ENCODE measurements at regions not wholly inside any gene's neighbourhood (a gene's known extent, or its start where the extent isn't known, plus 50 kb on each side); places are given as distances from the start of the nearest gene placed in this dataset.

GRCh38 chr3:70737666-70738290 lies 425.3 kb upstream of the MDFIC2 start:
- H4K20me1 ChIP-seq (ENCODE audit: insufficient read depth, low read length): no peaks in the 10 kb centered on the region
- no peaks in the 10 kb centered on the region for H3K9me3 ChIP-seq (ENCODE audit: insufficient read depth, low read length, severe bottlenecking)
- no peak for DNase-seq
- H3K79me2 ChIP-seq (ENCODE audit: insufficient read depth, low read length): no peaks in the 10 kb centered on the region
- H3K4me2 ChIP-seq (ENCODE audit: insufficient read depth, low read length): no peak overlapping the region
- TF ChIP-seq EZH2 (IDR thresholded peaks at IDR 0.05; ENCODE audit: borderline replicate concordance, low read depth, low read length, severe bottlenecking) (no peak), CTCF (IDR thresholded peaks at IDR 0.05; ENCODE audit: borderline replicate concordance, extremely low read depth, low read length, poor library complexity, severe bottlenecking) (no peak)
- ATAC-seq (ENCODE audit: insufficient read depth, low read depth): no peak
- H3K27me3 ChIP-seq (ENCODE audit: insufficient read depth, low read length, poor library complexity): no peaks in the 10 kb centered on the region
- no peaks in the 10 kb centered on the region for H3K36me3 ChIP-seq (ENCODE audit: insufficient read depth, low read length)
- H2AFZ ChIP-seq (ENCODE audit: low read depth, low read length): no peak overlapping the region
- H3K4me1 ChIP-seq (ENCODE audit: insufficient read depth, low read length): no peaks in the 10 kb centered on the region
- no peak overlapping the region for H3K4me3 ChIP-seq (ENCODE audit: low read depth in 1 of 2, low read length in 2 of 2)
- H3K9ac ChIP-seq (ENCODE audit: low read depth, low read length): no peak overlapping the region
- no peak overlapping the region for H3K27ac ChIP-seq (ENCODE audit: low read length)

GRCh38 chr3:70736009-70736408 lies 423.6 kb upstream of the MDFIC2 start:
- no peak overlapping the region for H3K27ac ChIP-seq (ENCODE audit: low read length)

GRCh38 chr3:70734756-70735155 lies 422.3 kb upstream of the MDFIC2 start:
- Histone ChIP-seq H3K36me3 (ENCODE audit: insufficient read depth, low read length) (no peaks in the 10 kb centered on the region), H2AFZ (ENCODE audit: low read depth, low read length) (no peak overlapping the region), H3K4me1 (ENCODE audit: insufficient read depth, low read length) (no peaks in the 10 kb centered on the region), H3K27ac (ENCODE audit: low read length) (no peak overlapping the region), H4K20me1 (ENCODE audit: insufficient read depth, low read length) (no peaks in the 10 kb centered on the region), H3K27me3 (ENCODE audit: insufficient read depth, low read length, poor library complexity) (no peaks in the 10 kb centered on the region), H3K9ac (ENCODE audit: low read depth, low read length) (no peak overlapping the region), H3K4me2 (ENCODE audit: insufficient read depth, low read length) (no peak overlapping the region), H3K79me2 (ENCODE audit: insufficient read depth, low read length) (no peaks in the 10 kb centered on the region), H3K9me3 (ENCODE audit: insufficient read depth, low read length, severe bottlenecking) (no peaks in the 10 kb centered on the region), H3K4me3 (ENCODE audit: low read depth in 1 of 2, low read length in 2 of 2) (no peak overlapping the region)
- DNase-seq (no peak), ATAC-seq (ENCODE audit: insufficient read depth, low read depth) (no peak)
- TF ChIP-seq CTCF (IDR thresholded peaks at IDR 0.05; ENCODE audit: borderline replicate concordance, extremely low read depth, low read length, poor library complexity, severe bottlenecking) (no peak), EZH2 (IDR thresholded peaks at IDR 0.05; ENCODE audit: borderline replicate concordance, low read depth, low read length, severe bottlenecking) (no peak)

More at GRCh38 chr3:70736009-70736408, 423.6 kb upstream of the MDFIC2 start:
- Histone ChIP-seq H3K9me3 (ENCODE audit: insufficient read depth, low read length, severe bottlenecking) (no peaks in the 10 kb centered on the region), H3K4me1 (ENCODE audit: insufficient read depth, low read length) (no peaks in the 10 kb centered on the region), H3K4me3 (ENCODE audit: low read depth in 1 of 2, low read length in 2 of 2) (no peak overlapping the region), H3K4me2 (ENCODE audit: insufficient read depth, low read length) (no peak overlapping the region), H3K79me2 (ENCODE audit: insufficient read depth, low read length) (no peaks in the 10 kb centered on the region), H4K20me1 (ENCODE audit: insufficient read depth, low read length) (no peaks in the 10 kb centered on the region), H3K27me3 (ENCODE audit: insufficient read depth, low read length, poor library complexity) (no peaks in the 10 kb centered on the region), H3K36me3 (ENCODE audit: insufficient read depth, low read length) (no peaks in the 10 kb centered on the region), H3K9ac (ENCODE audit: low read depth, low read length) (no peak overlapping the region), H2AFZ (ENCODE audit: low read depth, low read length) (no peak overlapping the region)
- DNase-seq (no peak), ATAC-seq (ENCODE audit: insufficient read depth, low read depth) (no peak)
- TF ChIP-seq EZH2 (IDR thresholded peaks at IDR 0.05; ENCODE audit: borderline replicate concordance, low read depth, low read length, severe bottlenecking) (no peak), CTCF (IDR thresholded peaks at IDR 0.05; ENCODE audit: borderline replicate concordance, extremely low read depth, low read length, poor library complexity, severe bottlenecking) (no peak)
